Mesenchymal stem cell (in vitro differentiated cells and primary cell): ENCODE measurements at regions not wholly inside any gene's neighbourhood (a gene's known extent, or its start where the extent isn't known, plus 50 kb on each side); places are given as distances from the start of the nearest gene placed in this dataset.

Source experiments
- DNase-seq: peaks from one replicate; pipeline ENCODE4 v3.0.0-alpha.2; 2013
- H2AFZ ChIP-seq: one replicate; pipeline ENCODE4 v1.6.1; 2013; ENCODE audit warnings: low read depth, mild to moderate bottlenecking, control low read depth, inconsistent platforms, low read length, moderate library complexity
- H2AK5ac ChIP-seq: 2 replicates; pipeline ENCODE4 v1.6.1; 2013; ENCODE audit warnings: low read length, moderate library complexity, mild to moderate bottlenecking, inconsistent platforms; ENCODE audit not compliant: severe bottlenecking
- H2BK120ac ChIP-seq: one replicate; pipeline ENCODE4 v1.6.1; 2013; ENCODE audit warnings: low read depth, mild to moderate bottlenecking, inconsistent platforms, low read length, moderate library complexity
- H2BK12ac ChIP-seq, 2 experiments: one replicate each; pipeline ENCODE4 v1.6.1; 2013; ENCODE audit warnings: inconsistent platforms in 2 of 2, low read length in 2 of 2, mild to moderate bottlenecking in 2 of 2, moderate library complexity in 2 of 2, control low read depth in 1 of 2
- H2BK15ac ChIP-seq: one replicate; pipeline ENCODE4 v1.6.1; 2013; ENCODE audit warnings: mild to moderate bottlenecking, low read depth, inconsistent platforms; ENCODE audit not compliant: poor library complexity, severe bottlenecking
- H2BK5ac ChIP-seq: 2 replicates; pipeline ENCODE4 v1.6.1; 2013; ENCODE audit warnings: low read depth, mild to moderate bottlenecking, low read length, control low read depth, inconsistent platforms; ENCODE audit not compliant: poor library complexity, severe bottlenecking
- H3K14ac ChIP-seq, 2 experiments: one replicate each; pipeline ENCODE4 v1.6.1; 2013; ENCODE audit warnings: inconsistent platforms in 2 of 2, low read length in 2 of 2, control low read depth in 1 of 2, mild to moderate bottlenecking in 1 of 2, moderate library complexity in 1 of 2
- H3K18ac ChIP-seq, 2 experiments: one replicate each; pipeline ENCODE4 v1.6.1; 2013; ENCODE audit warnings: inconsistent platforms in 2 of 2, low read length in 2 of 2, control low read depth in 1 of 2, low read depth in 1 of 2, mild to moderate bottlenecking in 1 of 2
- H3K23ac ChIP-seq, 2 experiments: one replicate each; pipeline ENCODE4 v1.6.1; 2013; ENCODE audit warnings: inconsistent platforms in 2 of 2, low read length in 2 of 2, mild to moderate bottlenecking in 2 of 2, moderate library complexity in 2 of 2, control low read depth in 1 of 2
- H3K27ac ChIP-seq: 2 replicates; pipeline ENCODE4 v1.5.1; 2013; ENCODE audit warnings: mild to moderate bottlenecking, moderate library complexity, low read length, control low read depth, inconsistent platforms; ENCODE audit not compliant: poor library complexity, severe bottlenecking
- H3K27me3 ChIP-seq, 2 experiments: 2 replicates each; pipeline versions ENCODE4 v1.6.1 to v1.7.0; 2013; ENCODE audit warnings: low read length in 2 of 2, mild to moderate bottlenecking in 2 of 2, moderate library complexity in 2 of 2, control low read depth in 1 of 2, inconsistent platforms in 1 of 2; ENCODE audit not compliant: control insufficient read depth in 1 of 2, insufficient read depth in 1 of 2
- H3K36me3 ChIP-seq, 2 experiments: 2 replicates each; pipeline versions ENCODE4 v1.6.1 to v1.7.0; 2013; ENCODE audit warnings: low read length in 2 of 2, control low read depth in 1 of 2, inconsistent platforms in 1 of 2, low read depth in 1 of 2, mild to moderate bottlenecking in 1 of 2; ENCODE audit not compliant: insufficient read depth in 2 of 2, control insufficient read depth in 1 of 2
- H3K4ac ChIP-seq, 2 experiments: one replicate each; pipeline ENCODE4 v1.6.1; 2013; ENCODE audit warnings: inconsistent platforms in 2 of 2, low read length in 2 of 2, mild to moderate bottlenecking in 2 of 2, moderate library complexity in 2 of 2, control low read depth in 1 of 2, low read depth in 1 of 2
- H3K4me1 ChIP-seq: 2 replicates; pipeline ENCODE4 v1.6.1; 2013; ENCODE audit warnings: low read depth, low read length, control low read depth; ENCODE audit not compliant: control insufficient read depth, insufficient read depth
- H3K4me2 ChIP-seq: 2 replicates; pipeline ENCODE4 v1.6.1; 2013; ENCODE audit warnings: low read length, mild to moderate bottlenecking, inconsistent platforms; ENCODE audit not compliant: poor library complexity, severe bottlenecking
- H3K4me3 ChIP-seq, 2 experiments: 2 replicates each; pipeline versions ENCODE4 v1.5.1 to v1.7.0; 2013; ENCODE audit warnings: low read length in 2 of 2, mild to moderate bottlenecking in 2 of 2, control low read depth in 1 of 2, low read depth in 1 of 2; ENCODE audit not compliant: insufficient read depth in 1 of 2
- H3K79me1 ChIP-seq: replicated peaks from 2 replicates; pipeline ENCODE4 v1.6.1; 2013; ENCODE audit warnings: mild to moderate bottlenecking, control low read depth, low read length, inconsistent platforms; ENCODE audit not compliant: poor library complexity, severe bottlenecking
- H3K9ac ChIP-seq: 2 replicates; pipeline ENCODE4 v1.7.0; 2013; ENCODE audit warnings: mild to moderate bottlenecking, low read length, moderate library complexity
- H3K9me3 ChIP-seq: 2 replicates; pipeline ENCODE4 v1.7.0; 2013; ENCODE audit warnings: mild to moderate bottlenecking, low read length; ENCODE audit not compliant: control insufficient read depth
- H4K8ac ChIP-seq: one replicate; pipeline ENCODE4 v1.6.1; 2013; ENCODE audit warnings: inconsistent platforms, mild to moderate bottlenecking, low read length, moderate library complexity
- H4K91ac ChIP-seq: one replicate; pipeline ENCODE4 v1.6.1; 2013; ENCODE audit warnings: mild to moderate bottlenecking, low read length, inconsistent platforms
- WGBS: methylation state at CpG from one replicate; pipeline ENCODE4 v1.1.7; 2013; ENCODE audit warnings: mixed read lengths; 5-methylcytosine and 5-hydroxymethylcytosine counted together

- Histone ChIP-seq H3K79me1 (no peaks in the 10 kb centered on the region), H4K91ac (no peak overlapping the region), H3K36me3 (no peaks in the 10 kb centered on the region), H3K4me1 (no peaks in the 10 kb centered on the region), H3K14ac (no peak overlapping the region), H3K4ac (no peak overlapping the region), H3K27me3 (no peaks in the 10 kb centered on the region), H3K9ac (no peak overlapping the region), H2BK120ac (no peak overlapping the region), H3K4me3 (no peak overlapping the region), H2AK5ac (no peak overlapping the region), H3K27ac (no peak overlapping the region), H3K9me3 (no peaks in the 10 kb centered on the region), H2BK5ac (no peak overlapping the region), H3K18ac (no peak overlapping the region), H3K4me2 (no peak overlapping the region), H3K23ac (no peak overlapping the region), H4K8ac (no peak overlapping the region), H2BK12ac (no peak overlapping the region), H2AFZ (no peak overlapping the region), H2BK15ac (no peak overlapping the region)
- DNase-seq, result no peak
- WGBS, result 66% methylated on average over 5 of the region's 5 CpGs
Measured at GRCh38 chr2:129619471-129619870, 360.0 kb upstream of the RAB6C start.

GRCh38 chr2:129620411-129620810, 359.1 kb upstream of the RAB6C start:
- no peak overlapping the region for H4K8ac ChIP-seq
- 84% methylated on average over 3 of the region's 4 CpGs for WGBS
- H3K4me3 ChIP-seq, result no peak overlapping the region
- H3K4ac ChIP-seq, result no peak overlapping the region
- H3K23ac ChIP-seq, result no peak overlapping the region
- H3K9me3 ChIP-seq, result no peaks in the 10 kb centered on the region
- no peak for DNase-seq
- no peak overlapping the region for H3K27ac ChIP-seq
- no peak overlapping the region for H3K14ac ChIP-seq
- no peaks in the 10 kb centered on the region for H3K4me1 ChIP-seq
- no peak overlapping the region for H3K9ac ChIP-seq
- H2BK5ac ChIP-seq, result no peak overlapping the region
- H2BK12ac ChIP-seq, result no peak overlapping the region
- no peak overlapping the region for H2BK120ac ChIP-seq
- no peak overlapping the region for H3K4me2 ChIP-seq
- no peak overlapping the region for H2AK5ac ChIP-seq
- H3K18ac ChIP-seq, result no peak overlapping the region
- H3K27me3 ChIP-seq, result no peaks in the 10 kb centered on the region
- no peaks in the 10 kb centered on the region for H3K36me3 ChIP-seq
- H3K79me1 ChIP-seq, result no peaks in the 10 kb centered on the region
- H4K91ac ChIP-seq, result no peak overlapping the region
- H2BK15ac ChIP-seq, result no peak overlapping the region
- no peak overlapping the region for H2AFZ ChIP-seq

GRCh38 chr2:129623783-129624182, 355.7 kb upstream of the RAB6C start:
- WGBS, result 81% methylated on average over 6 of the region's 6 CpGs
- Histone ChIP-seq H3K27me3 (no peaks in the 10 kb centered on the region), H4K8ac (no peak overlapping the region), H3K23ac (no peak overlapping the region), H2BK15ac (no peak overlapping the region), H3K4ac (no peak overlapping the region), H4K91ac (no peak overlapping the region), H3K4me3 (no peak overlapping the region), H2AK5ac (no peak overlapping the region), H3K18ac (no peak overlapping the region), H3K79me1 (no peaks in the 10 kb centered on the region), H3K36me3 (no peaks in the 10 kb centered on the region), H2BK5ac (no peak overlapping the region), H3K14ac (no peak overlapping the region), H3K27ac (no peak overlapping the region), H3K4me2 (no peak overlapping the region), H2AFZ (no peak overlapping the region), H2BK120ac (no peak overlapping the region), H3K4me1 (no peaks in the 10 kb centered on the region), H3K9ac (no peak overlapping the region), H3K9me3 (no peaks in the 10 kb centered on the region), H2BK12ac (no peak overlapping the region)
- DNase-seq, result no peak

- H2BK15ac ChIP-seq, result no peak overlapping the region
- no peak overlapping the region for H4K91ac ChIP-seq
- H3K79me1 ChIP-seq, result no peaks in the 10 kb centered on the region
- no peak for DNase-seq
- H3K4me2 ChIP-seq, result no peak overlapping the region
- no peak overlapping the region for H2BK5ac ChIP-seq
- no peak overlapping the region for H3K18ac ChIP-seq
- H3K4me3 ChIP-seq, result no peak overlapping the region
- H3K9ac ChIP-seq, result no peak overlapping the region
- H3K9me3 ChIP-seq, result peaks cover 8% of the 10 kb centered on the region
- H3K27me3 ChIP-seq, result no peaks in the 10 kb centered on the region
- no peaks in the 10 kb centered on the region for H3K36me3 ChIP-seq
- no peak overlapping the region for H3K4ac ChIP-seq
- no peak overlapping the region for H2BK12ac ChIP-seq
- H3K23ac ChIP-seq, result no peak overlapping the region
- H2BK120ac ChIP-seq, result no peak overlapping the region
- H4K8ac ChIP-seq, result no peak overlapping the region
- no peak overlapping the region for H2AFZ ChIP-seq
- no peak overlapping the region for H2AK5ac ChIP-seq
- 84% methylated on average over 9 of the region's 9 CpGs for WGBS
- H3K4me1 ChIP-seq, result no peaks in the 10 kb centered on the region
- H3K14ac ChIP-seq, result no peak overlapping the region
- H3K27ac ChIP-seq, result no peak overlapping the region
Measured at GRCh38 chr2:129627437-129627836, 352.0 kb upstream of the RAB6C start.
